ENCODE measurements at regions not wholly inside any gene's neighbourhood (a gene's known extent, or its start where the extent isn't known, plus 50 kb on each side); places are given as distances from the start of the nearest gene placed in this dataset.

DNA sequence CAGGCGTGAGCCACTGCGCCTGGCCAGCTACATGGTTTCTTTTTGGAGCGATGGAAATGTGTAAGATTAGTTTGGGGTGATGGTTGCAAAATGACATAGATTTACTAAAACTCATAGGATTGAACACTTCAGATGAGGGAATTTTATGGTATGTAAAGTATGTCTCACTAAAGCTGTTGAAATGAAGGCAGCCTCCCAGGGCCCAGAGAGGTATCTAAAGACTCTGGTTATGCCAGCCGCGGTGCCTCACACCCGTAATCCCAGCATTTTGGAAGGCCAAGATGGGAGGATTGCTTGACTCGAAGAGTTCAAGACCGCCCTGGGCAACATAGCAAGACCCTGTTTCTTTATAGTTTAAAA is 254.9 kb downstream of the PARN start:
- Histone ChIP-seq H4K20me1 (ENCODE audit: insufficient read depth) (no peaks in the 10 kb centered on the region), H3K27ac (no peak overlapping the region), H3K4me2 (no peak overlapping the region), H2AFZ (ENCODE audit: low read depth) (no peak overlapping the region), H3K4me1 (ENCODE audit: low read depth, poor library complexity, severe bottlenecking) (peaks cover 6% of the 10 kb centered on the region), H3K36me3 (ENCODE audit: insufficient read depth) (no peaks in the 10 kb centered on the region), H3K4me3 (IDR thresholded peaks at IDR 0.05; ENCODE audit: insufficient read depth, low read depth, low read length) (no peak overlapping the region), H3K27me3 (ENCODE audit: insufficient read depth, low read depth) (no peaks in the 10 kb centered on the region), H3K9ac (no peak overlapping the region), H3K79me2 (ENCODE audit: insufficient read depth, low read depth) (no peaks in the 10 kb centered on the region)
- TF ChIP-seq, protein P1, sequence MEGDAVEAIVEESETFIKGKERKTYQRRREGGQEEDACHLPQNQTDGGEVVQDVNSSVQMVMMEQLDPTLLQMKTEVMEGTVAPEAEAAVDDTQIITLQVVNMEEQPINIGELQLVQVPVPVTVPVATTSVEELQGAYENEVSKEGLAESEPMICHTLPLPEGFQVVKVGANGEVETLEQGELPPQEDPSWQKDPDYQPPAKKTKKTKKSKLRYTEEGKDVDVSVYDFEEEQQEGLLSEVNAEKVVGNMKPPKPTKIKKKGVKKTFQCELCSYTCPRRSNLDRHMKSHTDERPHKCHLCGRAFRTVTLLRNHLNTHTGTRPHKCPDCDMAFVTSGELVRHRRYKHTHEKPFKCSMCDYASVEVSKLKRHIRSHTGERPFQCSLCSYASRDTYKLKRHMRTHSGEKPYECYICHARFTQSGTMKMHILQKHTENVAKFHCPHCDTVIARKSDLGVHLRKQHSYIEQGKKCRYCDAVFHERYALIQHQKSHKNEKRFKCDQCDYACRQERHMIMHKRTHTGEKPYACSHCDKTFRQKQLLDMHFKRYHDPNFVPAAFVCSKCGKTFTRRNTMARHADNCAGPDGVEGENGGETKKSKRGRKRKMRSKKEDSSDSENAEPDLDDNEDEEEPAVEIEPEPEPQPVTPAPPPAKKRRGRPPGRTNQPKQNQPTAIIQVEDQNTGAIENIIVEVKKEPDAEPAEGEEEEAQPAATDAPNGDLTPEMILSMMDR (conservative IDR thresholded peaks at IDR 0.05; ENCODE audit: low read depth, low read length): no peak

DNA sequence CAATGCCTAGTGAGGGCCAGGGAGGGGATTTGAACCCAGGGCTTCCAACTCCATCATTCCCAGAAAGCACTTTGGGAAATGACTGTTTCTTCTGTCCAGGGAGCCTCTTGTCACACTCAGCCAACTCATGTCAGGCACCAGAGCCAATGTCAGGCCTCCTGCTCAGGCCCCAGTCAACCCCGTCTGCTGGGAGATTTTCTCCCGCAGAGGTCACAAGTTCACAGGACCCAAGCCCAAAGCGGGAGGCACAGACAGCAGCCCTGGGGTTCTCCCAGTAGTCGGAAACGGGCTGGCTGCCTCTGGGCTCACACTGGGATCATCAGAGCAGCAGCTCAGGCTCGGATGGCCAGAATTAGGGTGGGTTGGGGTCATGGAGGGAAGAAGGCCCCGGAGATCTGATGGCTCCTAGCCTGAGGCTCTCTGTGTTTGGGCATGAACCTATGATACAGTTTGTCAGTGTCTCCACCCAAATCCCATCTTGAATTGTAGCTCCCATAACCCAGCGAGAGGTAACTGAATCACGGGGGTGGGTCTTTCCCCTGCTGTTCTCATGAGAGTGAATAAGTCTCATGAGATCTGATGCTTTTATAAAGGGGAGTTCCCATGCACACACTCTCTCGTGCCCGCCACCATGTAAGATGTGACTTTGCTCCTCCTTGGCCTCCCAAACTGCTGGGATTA is 255.5 kb downstream of the PARN start:
- no peaks in the 10 kb centered on the region for H3K36me3 ChIP-seq (ENCODE audit: insufficient read depth)

DNA sequence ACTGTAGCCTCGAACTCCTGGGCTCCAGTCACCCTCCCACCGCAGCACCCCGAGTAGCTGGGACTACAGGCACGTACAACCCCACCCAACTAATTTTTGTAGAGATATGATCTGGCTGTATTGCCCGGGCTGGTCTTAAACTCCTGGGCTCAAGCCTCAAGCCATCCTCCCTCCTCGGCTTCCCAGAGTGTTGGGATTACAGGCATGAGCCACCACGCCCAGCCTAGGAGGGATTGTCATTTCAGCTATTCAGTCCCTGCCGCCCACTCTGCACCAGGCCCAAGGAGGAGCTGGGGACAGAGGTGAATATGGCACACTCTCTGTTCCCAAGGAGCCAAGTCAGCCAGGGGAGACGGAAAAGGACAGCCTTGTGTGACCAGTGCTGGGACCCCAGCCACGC is 256.2 kb downstream of the PARN start:
- Histone ChIP-seq H2AFZ (ENCODE audit: low read depth) (no peak overlapping the region), H3K27me3 (ENCODE audit: insufficient read depth, low read depth) (no peaks in the 10 kb centered on the region), H3K27ac (no peak overlapping the region), H3K9ac (no peak overlapping the region), H3K4me2 (no peak overlapping the region), H3K36me3 (ENCODE audit: insufficient read depth) (no peaks in the 10 kb centered on the region), H3K79me2 (ENCODE audit: insufficient read depth, low read depth) (no peaks in the 10 kb centered on the region), H3K4me3 (IDR thresholded peaks at IDR 0.05; ENCODE audit: insufficient read depth, low read depth, low read length) (no peak overlapping the region), H3K4me1 (ENCODE audit: low read depth, poor library complexity, severe bottlenecking) (peaks cover 6% of the 10 kb centered on the region), H4K20me1 (ENCODE audit: insufficient read depth) (no peaks in the 10 kb centered on the region)
- TF ChIP-seq, protein P1 (conservative IDR thresholded peaks at IDR 0.05; ENCODE audit: low read depth, low read length): no peak

More for the DNA sequence above, 255.5 kb downstream of the PARN start:
- H3K27me3 ChIP-seq (ENCODE audit: insufficient read depth, low read depth): no peaks in the 10 kb centered on the region
- H2AFZ ChIP-seq (ENCODE audit: low read depth): no peak overlapping the region
- no peak overlapping the region for H3K9ac ChIP-seq
- H3K4me2 ChIP-seq: no peak overlapping the region
- H3K4me1 ChIP-seq (ENCODE audit: low read depth, poor library complexity, severe bottlenecking): peaks cover 6% of the 10 kb centered on the region
- TF ChIP-seq, protein P1 (conservative IDR thresholded peaks at IDR 0.05; ENCODE audit: low read depth, low read length): no peak
- no peak overlapping the region for H3K27ac ChIP-seq
- H4K20me1 ChIP-seq (ENCODE audit: insufficient read depth): no peaks in the 10 kb centered on the region
- H3K4me3 ChIP-seq (IDR thresholded peaks at IDR 0.05; ENCODE audit: insufficient read depth, low read depth, low read length): no peak overlapping the region
- H3K79me2 ChIP-seq (ENCODE audit: insufficient read depth, low read depth): no peaks in the 10 kb centered on the region

DNA sequence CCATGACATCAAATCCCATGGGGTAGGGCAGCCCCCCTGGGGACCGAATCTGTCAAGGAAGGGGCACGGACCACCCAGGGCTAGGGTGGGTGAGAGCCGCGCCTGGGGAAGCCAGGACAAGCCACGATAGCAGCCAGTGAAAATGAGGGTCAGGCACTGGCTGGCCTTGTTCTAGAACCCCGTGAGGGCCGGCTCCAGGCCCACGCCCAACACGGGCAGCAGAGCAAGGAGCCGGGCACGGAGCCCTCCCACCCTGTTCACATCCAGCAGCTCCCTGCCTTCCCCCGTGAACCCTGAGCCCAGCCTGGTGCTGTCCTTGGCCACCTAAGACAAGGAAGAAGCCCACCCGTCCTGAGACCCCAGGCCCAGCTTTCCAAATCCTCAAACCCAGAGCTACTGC is 256.7 kb downstream of the PARN start:
- TF ChIP-seq, protein P1 (conservative IDR thresholded peaks at IDR 0.05; ENCODE audit: low read depth, low read length): no peak
- no peak overlapping the region for H3K27ac ChIP-seq
- H3K4me1 ChIP-seq (ENCODE audit: low read depth, poor library complexity, severe bottlenecking): peaks cover 4% of the 10 kb centered on the region
- H3K27me3 ChIP-seq (ENCODE audit: insufficient read depth, low read depth): no peaks in the 10 kb centered on the region
- no peaks in the 10 kb centered on the region for H4K20me1 ChIP-seq (ENCODE audit: insufficient read depth)
- H3K4me2 ChIP-seq: no peak overlapping the region
- no peak overlapping the region for H3K9ac ChIP-seq
- no peaks in the 10 kb centered on the region for H3K36me3 ChIP-seq (ENCODE audit: insufficient read depth)
- H2AFZ ChIP-seq (ENCODE audit: low read depth): no peak overlapping the region
- H3K4me3 ChIP-seq (IDR thresholded peaks at IDR 0.05; ENCODE audit: insufficient read depth, low read depth, low read length): no peak overlapping the region
- H3K79me2 ChIP-seq (ENCODE audit: insufficient read depth, low read depth): no peaks in the 10 kb centered on the region

Data from KMS-11 (cell line).